ENCODE measurements at regions not wholly inside any gene's neighbourhood (a gene's known extent, or its start where the extent isn't known, plus 50 kb on each side); places are given as distances from the start of the nearest gene placed in this dataset.
"Not testable (repeated sequence)": the region's sequence is repeated elsewhere in the genome, so short reads cannot be mapped to it uniquely, and the experiment has no call there.

- not testable (repeated sequence) for H2BK20ac ChIP-seq (ENCODE audit: low read depth, low read length, poor library complexity, severe bottlenecking); H3K79me2 ChIP-seq (ENCODE audit: insufficient read depth, low read length); DNase-seq; H3K9me3 Mint-ChIP-seq; H4K20me1 ChIP-seq (ENCODE audit: control insufficient read depth, insufficient read depth, insufficient read length); H3K14ac ChIP-seq (ENCODE audit: insufficient read depth, low read length); H3T11ph ChIP-seq (ENCODE audit: low read length); H3K4me1 ChIP-seq (ENCODE audit: insufficient read depth, low read length); H2BK15ac ChIP-seq (ENCODE audit: low read depth, low read length); H2BK120ac ChIP-seq (ENCODE audit: low read depth, low read length, poor library complexity, severe bottlenecking); H4K91ac ChIP-seq (ENCODE audit: insufficient read length, low read depth, low read length); H3K27me3 ChIP-seq (ENCODE audit: insufficient read depth, low read length); H3K79me1 ChIP-seq (ENCODE audit: insufficient read depth, low read depth, low read length, poor library complexity, severe bottlenecking); H2AFZ ChIP-seq (ENCODE audit: low read length); H3K4ac ChIP-seq (ENCODE audit: low read depth, low read length); H3K23ac ChIP-seq (ENCODE audit: insufficient read length, low read depth, low read length); H3K9ac ChIP-seq (ENCODE audit: extremely low read depth, insufficient read length, low read length); H4K5ac ChIP-seq (ENCODE audit: insufficient read length, low read depth, low read length); H2BK12ac ChIP-seq (ENCODE audit: insufficient read length, low read depth, low read length); H3K23me2 ChIP-seq (ENCODE audit: insufficient read length, low read depth, low read length, poor library complexity, severe bottlenecking); H3K4me3 Mint-ChIP-seq; H3K18ac ChIP-seq (ENCODE audit: insufficient read length, low read depth, low read length); H3K27ac ChIP-seq (ENCODE audit: insufficient read length, low read depth, low read length); H3K9me3 ChIP-seq (ENCODE audit: control insufficient read depth, low read depth, low read length); H3K27ac Mint-ChIP-seq; H3K4me1 Mint-ChIP-seq; H3K36me3 Mint-ChIP-seq (ENCODE audit: insufficient read depth in 1 of 3, low read depth in 3 of 3); H2AK5ac ChIP-seq (ENCODE audit: insufficient read length, low read length); H2BK5ac ChIP-seq (ENCODE audit: insufficient read length, low read length); H3K56ac ChIP-seq (ENCODE audit: insufficient read length, low read depth, low read length); H3K27me3 Mint-ChIP-seq (ENCODE audit: low read depth); H3K4me2 ChIP-seq (ENCODE audit: insufficient read depth, insufficient read length, low read length); H4K8ac ChIP-seq (replicated peaks; ENCODE audit: insufficient read length, low read depth, low read length)
- WGBS (ENCODE audit: extremely low coverage, insufficient read length, low lambda C conversion rate) = no CpG with 5 or more reads among the region's 3 CpGs
These were observed 113.7 kb downstream of the PPIAL4A start for GRCh38 chr1:121003230-121003629.

GRCh38 chr1:121006826-121007225 lies 117.3 kb downstream of the PPIAL4A start:
- H3K27ac Mint-ChIP-seq; H3K79me1 ChIP-seq (ENCODE audit: insufficient read depth, low read depth, low read length, poor library complexity, severe bottlenecking); H3K56ac ChIP-seq (ENCODE audit: insufficient read length, low read depth, low read length); H3T11ph ChIP-seq (ENCODE audit: low read length); H2BK15ac ChIP-seq (ENCODE audit: low read depth, low read length); H3K4me1 ChIP-seq (ENCODE audit: insufficient read depth, low read length); H2BK12ac ChIP-seq (ENCODE audit: insufficient read length, low read depth, low read length); H4K8ac ChIP-seq (replicated peaks; ENCODE audit: insufficient read length, low read depth, low read length); H2BK20ac ChIP-seq (ENCODE audit: low read depth, low read length, poor library complexity, severe bottlenecking); H2AK5ac ChIP-seq (ENCODE audit: insufficient read length, low read length); H3K9ac ChIP-seq (ENCODE audit: extremely low read depth, insufficient read length, low read length); H4K5ac ChIP-seq (ENCODE audit: insufficient read length, low read depth, low read length); H3K4ac ChIP-seq (ENCODE audit: low read depth, low read length); H3K27me3 Mint-ChIP-seq (ENCODE audit: low read depth); H3K79me2 ChIP-seq (ENCODE audit: insufficient read depth, low read length); H3K9me3 Mint-ChIP-seq; H4K20me1 ChIP-seq (ENCODE audit: control insufficient read depth, insufficient read depth, insufficient read length); H3K23ac ChIP-seq (ENCODE audit: insufficient read length, low read depth, low read length); H2AFZ ChIP-seq (ENCODE audit: low read length); H4K91ac ChIP-seq (ENCODE audit: insufficient read length, low read depth, low read length); H2BK120ac ChIP-seq (ENCODE audit: low read depth, low read length, poor library complexity, severe bottlenecking); H3K27me3 ChIP-seq (ENCODE audit: insufficient read depth, low read length); H3K36me3 Mint-ChIP-seq (ENCODE audit: insufficient read depth in 1 of 3, low read depth in 3 of 3); H3K18ac ChIP-seq (ENCODE audit: insufficient read length, low read depth, low read length); H3K14ac ChIP-seq (ENCODE audit: insufficient read depth, low read length); H3K4me1 Mint-ChIP-seq; H2BK5ac ChIP-seq (ENCODE audit: insufficient read length, low read length); H3K9me3 ChIP-seq (ENCODE audit: control insufficient read depth, low read depth, low read length); H3K23me2 ChIP-seq (ENCODE audit: insufficient read length, low read depth, low read length, poor library complexity, severe bottlenecking); H3K27ac ChIP-seq (ENCODE audit: insufficient read length, low read depth, low read length): not testable (repeated sequence)
- peak overlapping the region; percentile 51 for H3K4me2 ChIP-seq (ENCODE audit: insufficient read depth, insufficient read length, low read length)
- DNase-seq = peak; percentile 50
- no CpG with 5 or more reads among the region's 21 CpGs for WGBS (ENCODE audit: extremely low coverage, insufficient read length, low lambda C conversion rate)
- peak overlapping the region in 1 of 2 experiments; percentile 72; a peak in 3 of 5 replicates for H3K4me3 Mint-ChIP-seq
